ENCODE measurements at regions not wholly inside any gene's neighbourhood (a gene's known extent, or its start where the extent isn't known, plus 50 kb on each side); places are given as distances from the start of the nearest gene placed in this dataset.

- ChIA-PET CTCF (interaction anchor here (1.3 to 2.7 kb wide), 3 partner anchors 22 to 149 kb away, joined by 3 to 13 read pairs (median 4); no protein-coding TSS in a partner anchor), POLR2A (interaction anchor here (1.5 to 2.5 kb wide), 3 partner anchors 52 to 167 kb away, joined by 4 to 14 read pairs (median 4); partner anchors contain the start of gene CCDC91)
- FAIRE-seq = no peak
- peak in 1 of 2 experiments; percentile 87 for DNase-seq (ENCODE audit: low read depth in 1 of 2, low spot score in 1 of 2)
- no peak overlapping the region for H3K4me3 ChIP-seq
- peak overlapping the region; percentile 80 to 90 for H3K27ac ChIP-seq
- peak overlapping the region; percentile 56 for H3K4me2 ChIP-seq
- peaks cover 64% of the 10 kb centered on the region for H3K4me1 ChIP-seq
- 42% methylated on average over 5 of the region's 5 CpGs for WGBS (ENCODE audit: missing lambda C conversion rate)
- ATAC-seq = peak; percentile 76 to 87
- peaks cover 5% of the 10 kb centered on the region; the same call in 1 of the 3 replicates for H3K9me3 ChIP-seq
- TF ChIP-seq SREBF2 (IDR thresholded peaks at IDR 0.05) (no peak), HOXB13 (CRISPR knock-in tag; IDR thresholded peaks at IDR 0.05; ENCODE audit: low read depth) (no peak), NPAS2 (CRISPR knock-in tag; IDR thresholded peaks at IDR 0.05; ENCODE audit: borderline replicate concordance) (no peak), E2F6 (IDR thresholded peaks at IDR 0.05; ENCODE audit: borderline replicate concordance, low read depth) (no peak), CBX8 (IDR thresholded peaks at IDR 0.05) (no peak), FOXS1 (CRISPR knock-in tag; IDR thresholded peaks at IDR 0.05) (no peak), NR3C1 (IDR thresholded peaks at IDR 0.05) (no peak), USF2 (IDR thresholded peaks at IDR 0.05) (no peak), EHMT2 (IDR thresholded peaks at IDR 0.05; ENCODE audit: low read depth) (no peak), RAD21 (conservative IDR thresholded peaks at IDR 0.05 in 1 of 2, IDR thresholded peaks at IDR 0.05 in 1 of 2) (peak; percentile 22 to 41; a peak in 3 of 5 replicates), MAZ (IDR thresholded peaks at IDR 0.05; ENCODE audit: borderline replicate concordance, low read depth, low read length) (no peak), HMGXB4 (CRISPR knock-in tag; IDR thresholded peaks at IDR 0.05; ENCODE audit: borderline replicate concordance) (no peak), POLR2A (IDR thresholded peaks at IDR 0.05; ENCODE audit: low read length) (no peak), ELK1 (IDR thresholded peaks at IDR 0.05; ENCODE audit: low read depth, low read length) (no peak), KDM1A (IDR thresholded peaks at IDR 0.05; ENCODE audit: low read depth) (no peak), RNF2 (IDR thresholded peaks at IDR 0.05; ENCODE audit: borderline replicate concordance, low read depth) (no peak), RCOR1 (IDR thresholded peaks at IDR 0.05; ENCODE audit: low read depth, low read length) (no peak), MAFK (IDR thresholded peaks at IDR 0.05; ENCODE audit: partially characterized antibody) (peak; percentile 98), NFE2L2 (conservative IDR thresholded peaks at IDR 0.05; ENCODE audit: low read length) (no peak), HEYL (CRISPR knock-in tag; IDR thresholded peaks at IDR 0.05) (no peak), ATOH8 (CRISPR knock-in tag; IDR thresholded peaks at IDR 0.05; ENCODE audit: low read depth) (peak; percentile 9; the same call in 1 of the 2 replicates), JUN (IDR thresholded peaks at IDR 0.05) (peak; percentile 66 to 78; a peak in 3 of 5 replicates), ZNF302 (CRISPR knock-in tag; IDR thresholded peaks at IDR 0.05) (no peak; the same call in 1 of the 2 replicates), GATA3 (IDR thresholded peaks at IDR 0.05; ENCODE audit: borderline replicate concordance) (peak; percentile 73; the same call in 1 of the 2 replicates), KDM5A (IDR thresholded peaks at IDR 0.05) (no peak), REST (IDR thresholded peaks at IDR 0.05) (no peak), ESRRA (IDR thresholded peaks at IDR 0.05; ENCODE audit: borderline replicate concordance, low read length) (no peak), ZSCAN20 (CRISPR knock-in tag; IDR thresholded peaks at IDR 0.05) (no peak), SMC3 (IDR thresholded peaks at IDR 0.05) (peak; percentile 38; the same call in 2 of the 3 replicates), PHF8 (IDR thresholded peaks at IDR 0.05; ENCODE audit: borderline replicate concordance, low read depth) (no peak), HOXA7 (CRISPR knock-in tag; IDR thresholded peaks at IDR 0.05) (no peak), POLR2AphosphoS2 (conservative IDR thresholded peaks at IDR 0.05; ENCODE audit: low read length) (no peak)
These were observed 50.8 kb upstream of the PTHLH start for GRCh38 chr12:28023156-28023887.
